ENCODE measurements at regions not wholly inside any gene's neighbourhood (a gene's known extent, or its start where the extent isn't known, plus 50 kb on each side); places are given as distances from the start of the nearest gene placed in this dataset.

GRCh38 chr6:133585978-133586377 lies 302.9 kb upstream of the TCF21 start:
- TF ChIP-seq EP300 (IDR thresholded peaks at IDR 0.05) (no peak), CTCF (IDR thresholded peaks at IDR 0.05) (no peak)

Data from tibial nerve (tissue), 4 donors.